Liver (tissue), 8 donors: ENCODE measurements at regions not wholly inside any gene's neighbourhood (a gene's known extent, or its start where the extent isn't known, plus 50 kb on each side); places are given as distances from the start of the nearest gene placed in this dataset.

Source experiments
- DNase-seq: peaks from one replicate; pipeline ENCODE4 v3.0.0-alpha.2; 2017; ENCODE audit warnings: low spot score
- H3K27ac ChIP-seq, 2 donors: one replicate each; pipeline ENCODE4 v1.7.0; 2013; ENCODE audit warnings: inconsistent platforms in 2 of 2, low read length in 2 of 2, control low read depth in 1 of 2, low read depth in 1 of 2, mild to moderate bottlenecking in 1 of 2
- H3K27me3 ChIP-seq, 4 donors: one replicate each; pipeline versions ENCODE4 v1.6.1 to v1.7.0; 2013; ENCODE audit warnings: low read length in 3 of 4, inconsistent platforms in 1 of 4, mild to moderate bottlenecking in 1 of 4, moderate library complexity in 1 of 4; ENCODE audit not compliant: control insufficient read depth in 4 of 4, insufficient read depth in 4 of 4
- H3K36me3 ChIP-seq, 4 donors: one replicate each; pipeline versions ENCODE4 v1.6.1 to v1.7.0; 2013; ENCODE audit warnings: low read length in 3 of 4, mild to moderate bottlenecking in 3 of 4, low read depth in 1 of 4, moderate library complexity in 1 of 4; ENCODE audit not compliant: control insufficient read depth in 4 of 4, insufficient read depth in 3 of 4
- H3K4me1 ChIP-seq, 4 donors: one replicate each; pipeline versions ENCODE4 v1.6.1 to v1.7.0; 2013; ENCODE audit warnings: low read length in 3 of 4, mild to moderate bottlenecking in 3 of 4, moderate library complexity in 1 of 4; ENCODE audit not compliant: control insufficient read depth in 4 of 4, insufficient read depth in 4 of 4
- H3K4me3 ChIP-seq, 3 donors: one replicate each; pipeline versions ENCODE4 v1.6.1 to v1.7.0; 2013; ENCODE audit warnings: low read length in 3 of 3, control low read depth in 1 of 3, low read depth in 1 of 3, mild to moderate bottlenecking in 1 of 3
- H3K9ac ChIP-seq, 2 donors: one replicate each; pipeline ENCODE4 v1.7.0; 2013; ENCODE audit warnings: low read length in 2 of 2, mild to moderate bottlenecking in 2 of 2, moderate library complexity in 2 of 2, control low read depth in 1 of 2, low read depth in 1 of 2
- H3K9me3 ChIP-seq, 4 donors: one replicate each; pipeline versions ENCODE4 v1.6.1 to v1.7.0; 2013; ENCODE audit warnings: low read length in 3 of 4; ENCODE audit not compliant: control insufficient read depth in 4 of 4
- CTCF ChIP-seq: fragments of 150-350 bp; IDR thresholded peaks from 2 replicates; pipeline ENCODE4 v1.5.1; 2017; ENCODE audit warnings: improper control_type of control experiment, low read depth, low read length; ENCODE audit not compliant: missing input control
- EGR1 ChIP-seq, 2 donors: IDR thresholded peaks; 2 replicates each; pipeline ENCODE4 v1.6.1; 2016 to 2018; ENCODE audit warnings: antibody characterized with exemption in 2 of 2, low read depth in 2 of 2
- FOXA1 ChIP-seq: IDR thresholded peaks from 2 replicates; pipeline ENCODE4 v1.6.1; 2016; ENCODE audit warnings: antibody characterized with exemption
- FOXA2 ChIP-seq: IDR thresholded peaks from 2 replicates; pipeline ENCODE4 v1.6.1; 2016; ENCODE audit warnings: antibody characterized with exemption
- GABPA ChIP-seq, 2 donors: IDR thresholded peaks in 1 of 2; conservative IDR thresholded peaks in 1 of 2; 2 replicates each; pipeline ENCODE4 v1.6.1; 2016; ENCODE audit warnings: antibody characterized with exemption in 2 of 2, mild to moderate bottlenecking in 1 of 2, moderate library complexity in 1 of 2
- HNF4A ChIP-seq, 2 donors: conservative IDR thresholded peaks; 2 replicates each; pipeline ENCODE4 v1.6.1; 2016; ENCODE audit warnings: antibody characterized with exemption in 2 of 2, mild to moderate bottlenecking in 2 of 2
- HNF4G ChIP-seq: IDR thresholded peaks from 2 replicates; pipeline ENCODE4 v1.6.1; 2016; ENCODE audit warnings: antibody characterized with exemption
- JUND ChIP-seq, 2 donors: IDR thresholded peaks; 2 replicates each; pipeline ENCODE4 v1.6.1; 2016; ENCODE audit warnings: antibody characterized with exemption in 2 of 2
- NR2F2 ChIP-seq: IDR thresholded peaks from 2 replicates; pipeline ENCODE4 v1.6.1; 2016; ENCODE audit warnings: antibody characterized with exemption
- RAD21 ChIP-seq, 2 donors: IDR thresholded peaks; 2 replicates each; pipeline ENCODE4 v1.6.1; 2016; ENCODE audit warnings: antibody characterized with exemption in 2 of 2, mild to moderate bottlenecking in 2 of 2
- REST ChIP-seq: IDR thresholded peaks from 2 replicates; pipeline ENCODE4 v1.6.1; 2016; ENCODE audit warnings: antibody characterized with exemption, mild to moderate bottlenecking
- RXRA ChIP-seq, 2 donors: IDR thresholded peaks; 2 replicates each; pipeline ENCODE4 v1.6.1; 2017 to 2018; ENCODE audit warnings: antibody characterized with exemption in 2 of 2, mild to moderate bottlenecking in 1 of 2
- SP1 ChIP-seq: IDR thresholded peaks from 2 replicates; pipeline ENCODE4 v1.6.1; 2018; ENCODE audit warnings: antibody characterized with exemption, mild to moderate bottlenecking
- TAF1 ChIP-seq: conservative IDR thresholded peaks from 2 replicates; pipeline ENCODE4 v1.6.1; 2016; ENCODE audit warnings: antibody characterized with exemption, mild to moderate bottlenecking
- YY1 ChIP-seq: IDR thresholded peaks from 2 replicates; pipeline ENCODE4 v1.6.1; 2016; ENCODE audit warnings: antibody characterized with exemption, mild to moderate bottlenecking
- ZBTB33 ChIP-seq: IDR thresholded peaks from 2 replicates; pipeline ENCODE4 v1.6.1; 2016; ENCODE audit warnings: antibody characterized with exemption
- WGBS: extraction: QIAGEN DNeasy Blood & Tissue Kit; methylation state at CpG from one replicate; pipeline ENCODE4 v1.1.7; 2013; 5-methylcytosine and 5-hydroxymethylcytosine counted together
- TF ChIP-seq, protein P1 (sequence below): IDR thresholded peaks from 2 replicates; pipeline ENCODE4 v1.6.1; 2016; ENCODE audit warnings: antibody characterized with exemption
- TF ChIP-seq, protein P2 (sequence below): IDR thresholded peaks from 2 replicates; pipeline ENCODE4 v1.6.1; 2016; ENCODE audit warnings: antibody characterized with exemption
- donor health status: healthy.
- donor health status: healthy.
- donor health status: healthy.
- donor health status: healthy.
- donor health status: healthy.

- TF ChIP-seq, protein P1, sequence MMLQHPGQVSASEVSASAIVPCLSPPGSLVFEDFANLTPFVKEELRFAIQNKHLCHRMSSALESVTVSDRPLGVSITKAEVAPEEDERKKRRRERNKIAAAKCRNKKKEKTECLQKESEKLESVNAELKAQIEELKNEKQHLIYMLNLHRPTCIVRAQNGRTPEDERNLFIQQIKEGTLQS, result no peak
- WGBS, result 94% methylated on average over 2 of the region's 2 CpGs
- H3K9me3 ChIP-seq, result peaks cover 0 to 2% (median under 1%) of the 10 kb centered on the region in 4 donors
These were observed 132.3 kb downstream of the C12orf75 start for GRCh38 chr12:105462831-105463230.

GRCh38 chr12:105464406-105464805 is 133.9 kb downstream of the C12orf75 start:
- 56% methylated on average over 3 of the region's 3 CpGs for WGBS
- no peaks in the 10 kb centered on the region for H3K4me1 ChIP-seq
- no peak overlapping the region for H3K27ac ChIP-seq
- no peaks in the 10 kb centered on the region for H3K27me3 ChIP-seq
- no peak overlapping the region for H3K9ac ChIP-seq
- no peaks in the 10 kb centered on the region for H3K36me3 ChIP-seq
- DNase-seq, result no peak
- no peak for TF ChIP-seq REST
- TF ChIP-seq ZBTB33, result no peak
- no peak for TF ChIP-seq FOXA2
- TF ChIP-seq, protein P2, sequence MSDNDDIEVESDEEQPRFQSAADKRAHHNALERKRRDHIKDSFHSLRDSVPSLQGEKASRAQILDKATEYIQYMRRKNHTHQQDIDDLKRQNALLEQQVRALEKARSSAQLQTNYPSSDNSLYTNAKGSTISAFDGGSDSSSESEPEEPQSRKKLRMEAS, result no peak
- TF ChIP-seq NR2F2, result no peak
- TF ChIP-seq SP1, result no peak
- no peak for TF ChIP-seq JUND (IDR thresholded peaks at IDR 0.05)
- TF ChIP-seq, protein P1, result no peak
- TF ChIP-seq GABPA (IDR thresholded peaks at IDR 0.05 in 1 of 2, conservative IDR thresholded peaks at IDR 0.05 in 1 of 2), result no peak
- no peak for TF ChIP-seq TAF1
- TF ChIP-seq RXRA (IDR thresholded peaks at IDR 0.05), result no peak
- no peak for TF ChIP-seq RAD21 (IDR thresholded peaks at IDR 0.05)
- no peak for TF ChIP-seq CTCF
- TF ChIP-seq EGR1 (IDR thresholded peaks at IDR 0.05; ENCODE audit: low read depth in 2 of 2), result no peak
- no peak for TF ChIP-seq FOXA1
- no peak for TF ChIP-seq HNF4A (conservative IDR thresholded peaks at IDR 0.05)
- no peak for TF ChIP-seq HNF4G
- TF ChIP-seq YY1, result no peak
- no peaks in the 10 kb centered on the region for H3K9me3 ChIP-seq
- H3K4me3 ChIP-seq, result no peak overlapping the region

More at GRCh38 chr12:105462831-105463230, 132.3 kb downstream of the C12orf75 start:
- Histone ChIP-seq H3K4me1 (no peaks in the 10 kb centered on the region), H3K27me3 (no peaks in the 10 kb centered on the region), H3K27ac (no peak overlapping the region), H3K36me3 (no peaks in the 10 kb centered on the region), H3K4me3 (no peak overlapping the region), H3K9ac (no peak overlapping the region)
- DNase-seq, result no peak
